ENCODE measurements at regions not wholly inside any gene's neighbourhood (a gene's known extent, or its start where the extent isn't known, plus 50 kb on each side); places are given as distances from the start of the nearest gene placed in this dataset.

- Mint-ChIP-seq H3K4me3 (no peak overlapping the region), H3K36me3 (no peaks in the 10 kb centered on the region), H3K9me3 (no peaks in the 10 kb centered on the region), H3K27me3 (no peaks in the 10 kb centered on the region), H3K4me1 (no peaks in the 10 kb centered on the region), H3K27ac (no peak overlapping the region)
- DNase-seq, result no peak
- ATAC-seq (ENCODE audit: low read depth), result no peak
- POLR2A ChIA-PET, result no interaction called here
Observed at GRCh38 chr10:58913717-58914116, 262.7 kb upstream of the PHYHIPL start.

- DNase-seq (no peak), ATAC-seq (ENCODE audit: low read depth) (no peak)
- Mint-ChIP-seq H3K27ac (no peak overlapping the region), H3K4me3 (no peak overlapping the region), H3K36me3 (no peaks in the 10 kb centered on the region), H3K4me1 (no peaks in the 10 kb centered on the region), H3K9me3 (no peaks in the 10 kb centered on the region), H3K27me3 (no peaks in the 10 kb centered on the region)
- POLR2A ChIA-PET, result no interaction called here
Observed at GRCh38 chr10:58918887-58919286, 257.6 kb upstream of the PHYHIPL start.

- Mint-ChIP-seq H3K4me3 (no peak overlapping the region), H3K27ac (no peak overlapping the region), H3K9me3 (no peaks in the 10 kb centered on the region), H3K4me1 (no peaks in the 10 kb centered on the region), H3K36me3 (no peaks in the 10 kb centered on the region), H3K27me3 (no peaks in the 10 kb centered on the region)
- ATAC-seq (ENCODE audit: low read depth), result no peak
- DNase-seq, result no peak
- POLR2A ChIA-PET, result no interaction called here
Observed at GRCh38 chr10:58919927-58920654, 256.4 kb upstream of the PHYHIPL start.

GRCh38 chr10:58920655-58921003 lies 255.8 kb upstream of the PHYHIPL start:
- H3K36me3 Mint-ChIP-seq, result no peaks in the 10 kb centered on the region

GRCh38 chr10:58921421-58921855 lies 255.0 kb upstream of the PHYHIPL start:
- ATAC-seq (ENCODE audit: low read depth) (no peak), DNase-seq (no peak)
- H3K36me3 Mint-ChIP-seq, result no peaks in the 10 kb centered on the region
- H3K27me3 Mint-ChIP-seq, result no peaks in the 10 kb centered on the region
- no peak overlapping the region for H3K4me3 Mint-ChIP-seq
- H3K27ac Mint-ChIP-seq, result no peak overlapping the region
- POLR2A ChIA-PET, result no interaction called here
- H3K9me3 Mint-ChIP-seq, result no peaks in the 10 kb centered on the region
- no peaks in the 10 kb centered on the region for H3K4me1 Mint-ChIP-seq

More at GRCh38 chr10:58920655-58921003, 255.8 kb upstream of the PHYHIPL start:
- no peak overlapping the region for H3K27ac Mint-ChIP-seq
- POLR2A ChIA-PET, result no interaction called here
- H3K4me1 Mint-ChIP-seq, result no peaks in the 10 kb centered on the region
- H3K9me3 Mint-ChIP-seq, result no peaks in the 10 kb centered on the region
- DNase-seq, result no peak
- no peak for ATAC-seq (ENCODE audit: low read depth)
- no peak overlapping the region for H3K4me3 Mint-ChIP-seq
- H3K27me3 Mint-ChIP-seq, result no peaks in the 10 kb centered on the region

- no peak overlapping the region for H3K4me3 Mint-ChIP-seq
- H3K27me3 Mint-ChIP-seq, result no peaks in the 10 kb centered on the region
- H3K36me3 Mint-ChIP-seq, result no peaks in the 10 kb centered on the region
- POLR2A ChIA-PET, result no interaction called here
- no peaks in the 10 kb centered on the region for H3K4me1 Mint-ChIP-seq
- no peak overlapping the region for H3K27ac Mint-ChIP-seq
- no peak for ATAC-seq (ENCODE audit: low read depth)
- no peak for DNase-seq
- H3K9me3 Mint-ChIP-seq, result peaks cover 2% of the 10 kb centered on the region
Observed at GRCh38 chr10:58925381-58925780, 251.1 kb upstream of the PHYHIPL start.

- POLR2A ChIA-PET, result no interaction called here
- H3K9me3 Mint-ChIP-seq, result peaks cover 2% of the 10 kb centered on the region
- no peak overlapping the region for H3K4me3 Mint-ChIP-seq
- ATAC-seq (ENCODE audit: low read depth), result no peak
- H3K27me3 Mint-ChIP-seq, result peaks cover 2% of the 10 kb centered on the region
- no peaks in the 10 kb centered on the region for H3K4me1 Mint-ChIP-seq
- DNase-seq, result no peak
- H3K27ac Mint-ChIP-seq, result no peak overlapping the region
- H3K36me3 Mint-ChIP-seq, result no peaks in the 10 kb centered on the region
Observed at GRCh38 chr10:58930500-58930899, 245.9 kb upstream of the PHYHIPL start.

GRCh38 chr10:58932126-58932525 lies 244.3 kb upstream of the PHYHIPL start:
- no peak for ATAC-seq (ENCODE audit: low read depth)
- POLR2A ChIA-PET, result no interaction called here
- no peak for DNase-seq
- Mint-ChIP-seq H3K36me3 (no peaks in the 10 kb centered on the region), H3K27me3 (peaks cover 2% of the 10 kb centered on the region), H3K4me1 (no peaks in the 10 kb centered on the region), H3K9me3 (peaks cover 2% of the 10 kb centered on the region), H3K27ac (no peak overlapping the region), H3K4me3 (no peak overlapping the region)

GRCh38 chr10:58932577-58933314 lies 243.7 kb upstream of the PHYHIPL start:
- no peak overlapping the region for H3K27ac Mint-ChIP-seq
- no peak overlapping the region for H3K4me3 Mint-ChIP-seq
- no peaks in the 10 kb centered on the region for H3K36me3 Mint-ChIP-seq
- peaks cover 2% of the 10 kb centered on the region for H3K9me3 Mint-ChIP-seq
- H3K27me3 Mint-ChIP-seq, result peaks cover 2% of the 10 kb centered on the region
- ATAC-seq (ENCODE audit: low read depth) (no peak), DNase-seq (no peak)
- POLR2A ChIA-PET, result no interaction called here
- H3K4me1 Mint-ChIP-seq, result no peaks in the 10 kb centered on the region

- Mint-ChIP-seq H3K4me1 (no peaks in the 10 kb centered on the region), H3K27me3 (peaks cover 2% of the 10 kb centered on the region), H3K9me3 (no peaks in the 10 kb centered on the region), H3K36me3 (no peaks in the 10 kb centered on the region), H3K27ac (no peak overlapping the region), H3K4me3 (no peak overlapping the region)
- DNase-seq (no peak), ATAC-seq (ENCODE audit: low read depth) (no peak)
- POLR2A ChIA-PET, result no interaction called here
Observed at GRCh38 chr10:58936364-58936763, 240.1 kb upstream of the PHYHIPL start.

- H3K36me3 Mint-ChIP-seq, result no peaks in the 10 kb centered on the region
- H3K4me3 Mint-ChIP-seq, result no peak overlapping the region
- peaks cover 2% of the 10 kb centered on the region for H3K27me3 Mint-ChIP-seq
- POLR2A ChIA-PET, result no interaction called here
- ATAC-seq (ENCODE audit: low read depth) (no peak), DNase-seq (no peak)
- no peaks in the 10 kb centered on the region for H3K9me3 Mint-ChIP-seq
- no peak overlapping the region for H3K27ac Mint-ChIP-seq
- no peaks in the 10 kb centered on the region for H3K4me1 Mint-ChIP-seq
Observed at GRCh38 chr10:58937423-58937822, 239.0 kb upstream of the PHYHIPL start.

GRCh38 chr10:58942724-58943123 lies 233.7 kb upstream of the PHYHIPL start:
- Mint-ChIP-seq H3K36me3 (no peaks in the 10 kb centered on the region), H3K4me1 (no peaks in the 10 kb centered on the region), H3K27ac (no peak overlapping the region), H3K9me3 (no peaks in the 10 kb centered on the region), H3K4me3 (no peak overlapping the region), H3K27me3 (no peaks in the 10 kb centered on the region)
- POLR2A ChIA-PET, result no interaction called here
- ATAC-seq (ENCODE audit: low read depth) (no peak), DNase-seq (no peak)

GRCh38 chr10:58943256-58943890 lies 233.1 kb upstream of the PHYHIPL start:
- Mint-ChIP-seq H3K27me3 (no peaks in the 10 kb centered on the region), H3K9me3 (no peaks in the 10 kb centered on the region), H3K36me3 (no peaks in the 10 kb centered on the region), H3K27ac (no peak overlapping the region), H3K4me1 (no peaks in the 10 kb centered on the region), H3K4me3 (no peak overlapping the region)
- POLR2A ChIA-PET, result no interaction called here
- DNase-seq, result no peak
- no peak for ATAC-seq (ENCODE audit: low read depth)

- DNase-seq (no peak), ATAC-seq (ENCODE audit: low read depth) (no peak)
- no peak overlapping the region for H3K27ac Mint-ChIP-seq
- H3K36me3 Mint-ChIP-seq, result no peaks in the 10 kb centered on the region
- no peaks in the 10 kb centered on the region for H3K4me1 Mint-ChIP-seq
- no peaks in the 10 kb centered on the region for H3K9me3 Mint-ChIP-seq
- H3K27me3 Mint-ChIP-seq, result no peaks in the 10 kb centered on the region
- H3K4me3 Mint-ChIP-seq, result no peak overlapping the region
- POLR2A ChIA-PET, result no interaction called here
Observed at GRCh38 chr10:58943960-58944359, 232.5 kb upstream of the PHYHIPL start.
